ENCODE measurements at regions not wholly inside any gene's neighbourhood (a gene's known extent, or its start where the extent isn't known, plus 50 kb on each side); places are given as distances from the start of the nearest gene placed in this dataset.
"Not testable (repeated sequence)": the region's sequence is repeated elsewhere in the genome, so short reads cannot be mapped to it uniquely, and the experiment has no call there.

DNA sequence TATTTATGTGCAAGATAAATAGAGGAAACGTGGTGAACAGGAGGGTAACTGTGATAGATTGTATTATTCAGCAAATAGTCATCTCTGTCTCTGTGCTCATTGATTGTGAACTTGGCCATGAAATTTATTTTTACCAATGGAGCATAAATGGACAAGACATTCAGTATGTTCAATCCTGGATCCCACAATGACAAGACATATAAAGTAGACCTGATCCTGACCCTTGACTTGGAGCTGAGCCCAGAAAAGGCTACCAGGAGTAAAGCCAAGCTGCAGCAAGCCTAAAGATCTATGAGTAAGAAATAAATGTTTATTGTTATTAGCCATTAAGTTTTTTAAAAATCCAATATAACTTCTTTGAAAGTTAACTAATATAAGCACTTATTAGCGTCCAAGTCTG is 531.2 kb downstream of the PIK3C3 start:
- DNase-seq = no peak

DNA sequence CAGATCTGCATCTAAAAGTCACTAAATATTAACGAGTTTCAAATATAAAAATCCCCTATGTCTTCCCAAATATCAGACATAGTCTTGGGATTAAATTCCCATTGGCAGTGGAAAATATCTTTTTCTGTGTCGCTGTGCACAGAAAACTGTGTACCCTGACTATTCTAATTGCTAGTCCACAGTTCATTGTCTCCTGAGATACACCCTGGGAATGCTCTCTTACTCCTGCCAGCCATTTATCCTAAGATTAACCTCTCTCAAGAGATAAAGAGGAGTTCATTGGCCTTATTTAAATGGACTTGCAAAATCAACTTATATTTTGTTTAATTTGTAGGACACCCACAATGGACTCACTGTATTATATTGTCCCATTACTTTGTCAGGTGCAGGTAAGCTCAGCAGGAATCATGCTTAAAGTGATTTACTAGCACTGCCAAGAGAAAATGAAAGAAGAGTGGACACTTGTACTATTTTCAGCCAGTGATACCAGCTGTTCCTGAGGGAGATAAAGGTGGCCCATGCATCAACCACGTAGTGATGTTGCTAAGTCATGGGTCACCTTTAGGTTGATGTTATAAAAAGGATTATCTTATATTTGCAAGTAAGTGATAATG is 553.8 kb downstream of the PIK3C3 start:
- DNase-seq = peak; percentile 62

DNA sequence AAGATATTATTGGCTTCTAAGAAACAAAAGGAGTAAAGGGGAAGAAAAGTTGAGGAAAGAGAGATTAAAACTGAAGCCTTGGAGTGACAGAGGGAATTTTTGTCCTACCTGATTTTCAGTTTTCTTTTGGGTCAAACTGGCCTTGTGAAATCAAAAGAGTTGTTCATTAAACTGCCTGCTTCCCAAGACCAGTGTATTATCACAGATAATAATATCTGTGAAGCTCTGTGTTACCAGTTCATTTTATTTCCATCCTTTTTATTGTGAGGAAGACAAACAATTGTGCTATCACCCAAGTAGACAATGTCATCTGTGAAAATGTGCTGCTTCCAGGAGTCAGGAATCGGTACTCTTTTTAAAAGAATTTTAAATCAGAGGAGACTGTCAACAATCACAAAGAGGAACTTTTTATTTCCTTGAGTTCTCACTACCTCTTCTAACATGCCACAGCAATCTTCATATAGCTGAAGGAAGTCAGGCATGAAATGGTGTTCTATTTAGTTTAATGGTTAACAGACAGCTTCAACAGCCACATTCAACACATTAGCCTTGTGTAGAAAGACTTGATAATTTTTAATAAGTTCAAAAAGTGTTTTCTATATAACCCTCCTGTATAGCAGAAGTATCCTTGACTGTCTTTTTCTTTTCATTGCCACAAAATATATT is 554.8 kb downstream of the PIK3C3 start:
- no peak for DNase-seq

DNA sequence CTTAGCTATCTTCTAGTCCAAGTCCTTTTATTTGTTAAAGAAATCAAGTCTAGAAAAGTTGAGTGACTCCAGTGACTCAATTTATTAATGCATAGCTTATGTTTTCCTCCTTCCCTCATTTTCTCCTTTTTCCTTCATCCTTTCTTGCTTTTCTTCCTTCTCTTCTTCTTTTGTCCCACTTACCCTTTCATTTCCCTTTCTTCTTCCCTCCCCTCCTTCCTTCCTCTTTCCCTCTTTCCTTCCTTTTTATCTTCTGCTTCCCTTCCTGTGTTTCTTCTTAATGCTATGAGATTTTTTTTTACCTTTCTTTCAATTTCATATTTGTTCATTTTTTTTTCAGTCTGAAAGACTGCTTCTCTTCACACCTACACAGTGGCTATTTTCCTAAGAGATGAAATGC is 555.5 kb downstream of the PIK3C3 start:
- no peak for DNase-seq

DNA sequence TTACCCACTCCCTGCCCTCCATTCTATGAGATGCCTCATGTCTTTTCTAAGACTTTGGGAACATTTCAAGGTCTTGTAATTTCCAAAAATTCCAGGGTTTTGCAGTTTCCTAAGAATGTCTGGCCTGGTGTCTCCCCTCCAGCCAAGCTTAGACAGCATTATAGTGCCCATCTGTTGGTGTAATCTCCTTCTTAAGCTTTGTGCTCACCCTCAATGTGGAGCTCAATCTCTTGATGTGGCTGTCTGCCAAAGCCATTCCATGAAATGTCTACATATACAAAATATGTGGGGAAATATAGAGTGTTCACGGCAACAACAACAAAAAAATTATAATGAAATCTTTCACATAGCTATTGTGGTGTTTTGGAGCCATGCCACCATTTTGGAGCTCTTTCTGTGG is 558.4 kb downstream of the PIK3C3 start:
- DNase-seq = no peak

DNA sequence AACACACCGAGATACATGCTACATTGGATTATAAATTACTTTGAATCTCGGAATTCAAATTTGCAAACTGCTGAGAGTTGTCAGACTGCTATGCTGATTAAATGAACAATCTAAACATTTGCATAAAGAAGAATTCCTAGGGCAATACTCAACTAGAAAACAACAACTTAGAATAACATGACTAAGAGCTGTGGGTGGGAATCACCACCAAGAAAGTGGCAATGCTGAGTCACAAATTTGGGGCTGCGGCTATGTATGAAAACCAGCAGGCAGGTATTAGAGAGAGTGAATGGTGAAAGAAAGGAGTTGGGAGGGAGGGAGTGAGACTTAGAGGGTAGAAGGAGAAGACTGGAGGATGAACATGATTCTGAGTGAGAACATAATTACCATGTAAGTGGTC is 559.5 kb downstream of the PIK3C3 start:
- DNase-seq = no peak

DNA sequence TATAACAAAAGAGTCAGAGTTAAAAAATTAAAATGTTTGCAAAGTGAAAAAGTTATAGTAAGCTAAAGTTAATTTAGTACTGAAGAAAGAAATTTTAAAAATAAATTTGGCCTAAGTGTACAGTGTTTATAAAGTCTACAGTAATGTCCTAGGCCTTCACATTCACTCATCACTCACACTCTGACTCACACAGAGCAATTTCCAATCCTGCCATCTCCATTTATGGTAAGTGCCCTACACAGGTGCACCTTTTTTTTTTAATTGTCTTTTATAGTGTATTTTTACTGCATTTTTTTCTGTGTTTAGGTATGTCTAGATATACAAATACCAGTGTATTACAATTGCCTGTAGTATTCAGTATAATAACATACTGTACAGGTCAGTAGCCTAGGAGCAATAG is 562.9 kb downstream of the PIK3C3 start:
- DNase-seq = no peak

DNA sequence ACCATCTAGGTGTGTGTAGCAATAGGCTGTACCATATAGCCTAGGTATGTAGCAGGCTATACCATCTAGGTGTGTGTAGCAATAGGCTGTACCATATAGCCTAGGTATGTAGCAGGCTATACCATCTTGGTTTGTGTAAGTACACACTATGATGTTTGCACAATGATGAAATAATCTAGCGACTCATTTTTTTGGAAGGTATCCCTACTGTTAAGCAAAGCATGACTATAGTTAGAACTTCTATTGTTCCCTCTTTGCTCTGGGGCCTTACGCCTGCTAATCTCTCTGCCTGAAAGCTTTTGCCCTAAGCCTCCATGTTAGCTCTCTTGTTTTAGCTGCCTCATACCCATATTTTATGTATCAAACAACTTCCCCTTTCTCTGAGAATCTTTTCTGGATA is 563.3 kb downstream of the PIK3C3 start:
- not testable (repeated sequence) for DNase-seq

DNA sequence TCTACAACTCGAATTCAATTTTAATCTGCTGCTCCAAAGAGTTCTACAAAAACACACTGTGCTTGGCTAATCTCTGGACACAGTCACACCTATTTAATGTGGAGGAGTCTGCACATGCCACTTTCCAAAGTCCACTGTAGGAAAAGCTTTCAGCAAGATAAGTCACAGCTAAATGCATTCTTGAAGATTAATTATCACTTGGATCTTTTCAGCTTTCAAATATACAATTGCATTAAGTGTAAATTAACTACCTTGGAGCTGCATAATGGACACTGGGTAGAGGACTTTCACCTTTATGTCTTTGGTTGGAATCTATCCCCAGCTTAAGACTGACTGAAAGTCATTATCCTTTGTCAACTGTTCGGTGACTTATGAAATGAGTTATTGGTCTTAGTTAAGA is 565.1 kb downstream of the PIK3C3 start:
- no peak for DNase-seq

DNA sequence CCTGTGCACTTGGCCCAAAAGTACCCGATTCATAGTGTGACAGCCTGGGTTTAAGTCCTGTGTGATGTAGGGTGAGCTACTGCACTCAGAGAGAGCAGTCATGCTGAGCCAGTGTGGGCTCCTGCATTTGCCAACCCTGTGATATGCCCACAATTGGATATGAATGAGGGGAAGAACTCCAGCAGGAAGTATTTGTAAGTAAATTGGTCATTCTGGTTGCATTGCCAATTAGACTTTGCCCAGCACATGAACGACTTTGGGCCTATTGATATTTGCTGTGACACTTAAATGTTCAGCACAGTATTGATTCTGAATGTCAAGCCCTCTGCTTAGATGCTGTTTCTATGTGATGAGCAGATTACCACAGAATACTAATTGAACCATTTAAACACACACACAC is 570.9 kb downstream of the PIK3C3 start:
- no peak for DNase-seq

DNA sequence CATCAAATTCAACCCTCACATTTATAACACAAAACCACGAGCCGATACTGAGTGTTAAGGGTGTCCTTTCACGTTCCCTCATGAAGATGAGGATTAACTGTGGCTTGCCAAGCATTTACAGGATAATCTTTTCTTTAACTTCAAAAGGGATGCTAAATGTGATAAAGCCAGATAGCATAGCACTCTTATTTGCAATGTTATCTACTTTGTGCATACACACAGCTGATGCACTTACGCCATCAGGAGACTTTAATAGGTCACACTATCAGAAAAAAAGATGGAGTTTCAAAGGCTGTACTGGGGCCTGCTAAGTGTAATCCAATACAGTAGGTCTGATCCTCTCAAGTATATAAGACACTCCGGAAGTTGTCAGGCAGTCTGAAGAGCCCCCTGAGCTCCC is 572.7 kb downstream of the PIK3C3 start:
- no peak for DNase-seq

DNA sequence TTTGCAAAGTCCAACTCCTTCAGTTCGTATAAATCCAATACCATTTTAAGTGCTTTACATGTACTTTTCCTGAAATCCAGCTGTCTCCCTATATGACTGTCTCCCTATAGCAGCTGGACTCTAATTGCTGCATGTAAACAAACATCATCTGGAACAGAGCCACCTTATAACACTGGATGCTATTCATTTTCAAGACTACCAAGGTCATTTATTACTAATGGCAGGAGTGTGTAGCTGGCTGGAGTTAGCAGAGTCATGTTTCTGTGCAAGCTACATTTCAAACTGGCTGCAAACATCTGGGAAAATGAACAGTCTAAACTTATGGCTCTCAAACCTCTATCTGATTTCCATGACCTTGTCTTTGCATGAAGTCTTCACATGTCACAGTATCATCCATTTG is 575.2 kb downstream of the PIK3C3 start:
- no peak for DNase-seq

DNA sequence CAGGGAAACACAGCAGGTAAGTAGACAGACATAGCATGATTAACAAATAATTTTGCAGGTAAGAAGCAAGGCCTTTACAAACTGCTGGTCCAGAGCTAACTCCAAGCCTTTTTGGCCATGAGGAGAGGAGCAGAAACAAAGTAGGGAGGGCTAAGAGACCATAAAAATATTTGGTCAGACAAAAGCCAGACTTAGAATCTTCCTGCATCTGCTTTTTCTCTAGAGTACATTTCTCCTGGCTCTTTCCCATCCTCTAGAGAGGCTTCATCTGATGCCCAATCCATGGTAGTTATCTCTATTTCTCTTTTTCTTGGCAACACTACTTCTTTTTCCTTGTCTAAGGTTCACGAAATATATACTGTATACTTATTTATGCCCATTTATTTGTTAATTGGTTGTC is 577.1 kb downstream of the PIK3C3 start:
- no peak for DNase-seq

DNA sequence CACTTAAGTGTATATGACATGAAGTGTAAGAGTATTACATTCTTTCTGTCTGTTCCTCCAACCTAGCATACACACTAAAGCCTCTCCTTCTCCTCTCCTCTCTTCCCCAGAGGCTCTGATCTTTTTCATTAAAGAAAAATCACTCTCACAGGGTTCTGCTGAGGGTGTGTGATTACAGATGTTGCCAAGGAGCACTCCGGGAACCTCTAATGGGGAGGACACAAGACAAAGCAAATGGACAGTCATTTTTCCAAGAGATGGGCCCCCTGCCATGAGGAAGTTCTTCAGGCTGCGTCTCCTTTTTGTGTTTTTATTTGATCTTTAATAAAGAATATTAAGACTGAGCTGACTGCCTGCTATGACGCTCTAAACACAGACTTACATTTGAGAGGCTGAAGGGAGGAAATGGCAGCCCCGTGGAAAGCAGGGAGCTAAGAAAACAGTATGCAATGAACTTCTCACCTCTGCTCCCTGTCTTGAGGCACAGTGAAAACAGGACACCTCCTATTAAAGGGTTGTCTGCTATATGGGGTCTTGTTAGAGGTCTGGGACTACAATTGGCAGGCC is 578.1 kb downstream of the PIK3C3 start:
- DNase-seq = no peak

DNA sequence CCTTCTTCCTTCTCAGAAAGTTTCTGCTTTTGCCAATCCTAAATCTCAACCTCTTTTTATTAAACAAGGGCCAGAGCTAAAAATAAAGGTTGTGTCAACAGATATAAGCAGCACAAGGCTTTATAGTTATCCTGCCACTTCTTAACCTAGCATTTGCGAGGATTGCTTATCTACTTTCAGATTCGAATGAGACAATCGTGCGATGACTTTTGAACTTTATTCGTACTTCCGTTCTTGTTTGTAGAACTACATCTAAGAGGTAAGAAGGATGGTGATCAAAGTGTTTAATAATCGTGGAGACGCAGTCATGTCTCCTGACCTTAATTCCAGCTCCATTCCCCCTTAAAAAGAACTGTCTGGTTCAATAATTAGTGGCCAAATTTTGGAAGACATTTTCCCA is 578.6 kb downstream of the PIK3C3 start:
- no peak for DNase-seq

DNA sequence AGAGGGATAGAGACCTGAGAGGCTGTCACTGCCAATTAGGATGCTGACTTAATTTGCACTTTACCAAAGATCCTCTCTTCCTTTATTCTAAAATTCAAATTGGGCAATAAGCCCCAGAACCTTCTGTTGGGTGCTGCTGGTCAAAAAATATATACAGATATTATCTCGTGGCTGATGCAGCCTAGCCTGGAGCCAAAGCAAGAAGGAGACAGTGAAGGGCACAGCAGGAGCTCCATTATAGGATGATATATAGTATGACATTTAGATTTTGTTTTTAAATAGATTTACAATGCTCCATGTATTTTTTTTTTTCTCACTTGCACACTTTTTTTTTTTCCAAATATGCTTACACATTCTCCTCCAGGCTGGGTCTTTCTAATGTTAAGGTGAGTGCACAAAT is 579.3 kb downstream of the PIK3C3 start:
- DNase-seq = no peak

DNA sequence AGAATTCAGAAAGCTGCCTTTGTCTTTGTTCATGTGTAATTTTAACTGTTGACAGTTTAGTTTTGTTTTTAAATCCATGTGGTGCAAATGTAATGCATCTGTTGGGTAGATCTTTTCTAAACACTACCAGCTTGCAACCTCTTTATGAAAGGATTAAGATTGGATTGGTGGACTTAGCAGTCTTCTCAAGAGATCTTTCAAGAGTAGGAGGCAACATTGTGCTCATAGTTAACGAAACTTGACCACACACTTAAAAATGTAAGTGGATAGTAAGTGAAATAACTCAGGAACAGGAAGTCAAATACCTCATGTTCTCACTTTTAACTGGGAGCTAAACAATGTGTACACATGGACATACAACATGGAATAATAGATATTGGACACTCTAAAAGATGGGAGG is 579.0 kb downstream of the RIT2 start:
- no peak for DNase-seq

DNA sequence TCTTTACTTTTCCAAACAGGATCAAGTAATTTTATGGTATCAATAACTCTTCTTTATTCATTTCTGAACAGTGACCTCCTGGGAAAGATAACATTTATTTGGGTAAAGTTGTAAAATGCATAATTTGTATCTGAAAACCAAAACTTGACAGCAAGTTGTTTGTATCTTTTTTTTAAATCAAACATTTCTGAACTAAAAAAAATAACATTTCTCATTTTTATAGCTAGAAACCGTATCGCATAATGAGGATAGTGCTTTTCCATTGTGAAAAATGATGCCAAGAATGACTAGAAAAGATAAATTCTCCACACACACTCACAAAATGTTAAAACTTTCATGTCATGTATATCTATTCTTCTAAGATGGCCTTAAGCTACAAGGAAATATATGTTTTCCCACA is 578.2 kb downstream of the RIT2 start:
- no peak for DNase-seq

DNA sequence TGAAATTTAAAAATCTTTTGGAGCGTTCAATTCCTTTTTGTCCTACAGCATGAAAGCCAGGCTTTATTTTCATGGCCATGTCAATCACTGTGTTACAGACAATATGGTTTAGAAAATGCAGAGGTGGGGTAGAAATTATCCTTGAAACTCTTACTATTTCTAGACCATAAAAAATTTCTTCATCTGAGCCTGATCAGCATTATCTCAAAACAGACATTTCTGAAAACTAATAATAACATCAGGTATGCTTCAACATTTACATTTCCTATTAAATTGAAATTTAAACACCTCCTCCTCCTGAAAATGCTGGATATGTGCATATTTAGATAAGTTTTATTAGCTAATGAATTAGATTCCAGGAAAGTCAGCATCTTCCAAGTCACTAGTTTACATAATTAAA is 570.6 kb downstream of the RIT2 start:
- DNase-seq = no peak

DNA sequence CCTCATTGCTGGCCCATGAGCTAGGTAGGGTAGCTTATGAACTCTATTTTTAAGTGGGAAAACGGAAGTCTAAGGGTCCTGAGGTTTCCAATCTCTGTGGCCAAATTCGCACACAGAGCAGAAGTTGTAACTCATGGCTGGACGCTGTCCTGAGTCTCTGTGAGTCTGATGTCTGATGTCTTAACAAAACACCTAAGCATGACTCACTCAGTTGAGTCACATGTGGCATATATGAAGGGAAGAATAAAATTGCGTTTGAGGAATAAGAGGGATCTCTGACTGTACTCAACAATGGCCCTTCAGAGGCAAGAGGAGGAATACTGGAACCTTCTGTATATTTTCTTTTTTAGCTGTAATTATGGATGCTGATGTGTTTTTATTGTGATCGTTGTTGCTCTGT is 569.7 kb downstream of the RIT2 start:
- no peak for DNase-seq

DNA sequence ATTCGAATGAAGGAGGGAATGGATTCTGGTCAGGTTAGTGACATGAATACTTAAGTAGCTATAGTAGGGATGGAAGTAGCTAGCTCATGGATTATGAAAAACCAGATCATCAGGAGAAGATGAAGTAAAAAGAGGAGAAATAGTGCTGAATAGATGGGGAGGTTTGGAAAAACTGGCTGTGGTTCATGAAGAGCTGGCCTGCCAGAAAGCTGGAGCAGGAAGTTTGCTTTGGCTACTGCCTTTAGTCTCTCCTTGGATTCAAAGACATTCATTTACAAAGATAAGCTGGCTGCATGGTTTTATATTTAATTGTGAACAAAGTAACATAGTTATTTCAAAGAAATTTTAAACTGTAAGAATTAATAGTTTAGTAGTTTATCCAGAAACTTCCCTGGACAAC is 567.0 kb downstream of the RIT2 start:
- DNase-seq = no peak

DNA sequence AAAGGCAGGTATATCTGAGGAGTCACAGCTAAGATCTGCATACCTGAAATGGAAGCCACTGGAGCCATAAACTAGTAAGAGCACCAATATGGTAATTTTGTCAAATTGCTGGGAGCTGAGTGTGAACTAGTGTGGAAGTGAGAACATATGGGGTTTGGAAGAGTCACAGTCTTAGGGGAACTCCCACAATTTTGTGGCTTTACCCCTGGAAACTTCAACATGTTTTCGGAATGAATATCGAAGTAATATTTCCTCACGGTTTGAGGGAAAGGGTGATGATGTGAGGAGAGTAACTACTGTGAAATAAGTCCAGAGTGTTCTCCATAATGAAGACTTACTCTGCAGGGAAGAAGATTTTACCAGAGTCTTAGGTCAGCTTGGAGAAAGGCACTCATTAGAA is 565.9 kb downstream of the RIT2 start:
- DNase-seq = no peak

DNA sequence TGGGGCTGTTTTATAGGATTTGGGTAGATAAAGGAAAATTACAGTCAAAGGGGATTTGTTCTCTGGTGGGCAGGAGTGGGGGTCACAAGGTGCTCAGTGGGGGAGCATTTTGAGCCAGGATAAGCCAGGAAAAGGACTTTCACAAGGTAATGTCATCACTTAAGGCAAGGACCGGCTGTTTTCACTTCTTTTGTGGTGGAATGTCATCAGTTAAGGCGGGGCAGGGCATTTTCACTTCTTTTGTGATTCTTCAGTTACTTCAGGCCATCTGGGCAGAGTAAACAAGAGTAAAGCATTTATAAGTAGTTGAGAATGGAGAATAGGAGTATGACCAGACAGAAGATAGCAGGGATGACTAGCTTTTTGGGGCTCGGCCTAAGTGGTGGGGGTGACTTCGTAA is 562.9 kb downstream of the RIT2 start:
- not testable (repeated sequence) for DNase-seq

DNA sequence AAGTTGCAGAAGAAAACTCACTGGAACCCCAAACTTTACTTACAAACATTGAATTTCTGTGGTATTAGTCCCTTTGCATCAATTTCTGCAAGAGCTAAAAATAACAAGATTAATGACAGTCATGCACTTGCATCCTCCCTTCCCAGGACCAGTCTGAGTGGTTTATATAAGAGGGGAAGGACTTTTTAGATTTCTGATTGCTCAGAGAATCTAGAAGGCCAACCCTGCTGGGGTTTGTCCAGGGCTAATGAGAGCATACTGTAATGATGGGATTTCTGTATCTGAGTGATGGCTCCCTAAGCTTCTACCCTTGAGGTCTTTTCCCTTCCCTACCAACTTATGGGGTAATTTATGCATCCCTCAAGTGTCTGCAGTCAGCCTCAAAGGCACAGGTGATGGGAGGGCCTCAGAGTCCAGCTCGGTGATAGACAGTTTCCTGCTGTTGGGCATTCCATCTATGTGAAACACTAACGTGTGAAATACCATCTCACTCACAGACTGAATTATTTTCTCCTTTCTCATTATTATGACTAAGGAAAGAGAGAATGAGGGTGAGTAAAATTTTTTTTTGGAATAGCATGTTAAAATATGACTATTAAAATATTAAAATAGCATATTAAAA is 556.3 kb downstream of the RIT2 start:
- no peak for DNase-seq

DNA sequence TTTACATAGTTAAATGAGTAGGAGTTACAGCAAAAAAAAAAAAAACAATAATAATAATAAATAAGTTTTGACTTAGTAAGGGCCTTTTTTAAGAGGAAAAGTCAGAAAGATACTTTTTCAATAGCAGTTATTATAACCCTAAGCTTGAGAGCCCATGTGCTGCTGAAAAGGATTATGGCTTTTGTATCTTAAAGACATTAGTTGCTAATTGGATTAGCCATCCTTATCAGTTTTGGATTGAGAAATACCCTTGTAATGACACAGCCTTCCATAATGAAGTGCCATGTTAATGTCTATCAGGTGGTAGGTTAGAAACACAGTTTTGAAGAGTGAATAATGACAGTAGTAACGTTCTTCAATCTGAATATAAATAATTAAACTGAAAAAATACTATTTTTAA is 554.0 kb downstream of the RIT2 start:
- no peak for DNase-seq

All from NCI-H748 treated with DMSO at 0.1 percent for 48 hours (cell line).